Tongue (tissue), 1 donor: ENCODE measurements at regions not wholly inside any gene's neighbourhood (a gene's known extent, or its start where the extent isn't known, plus 50 kb on each side); places are given as distances from the start of the nearest gene placed in this dataset.
A peak's percentile ranks its signal among the peaks of the same experiment; 100 is the strongest.

Source experiments
- DNase-seq: peaks from one replicate; pipeline ENCODE4 v3.0.0-alpha.2; 2015

DNA sequence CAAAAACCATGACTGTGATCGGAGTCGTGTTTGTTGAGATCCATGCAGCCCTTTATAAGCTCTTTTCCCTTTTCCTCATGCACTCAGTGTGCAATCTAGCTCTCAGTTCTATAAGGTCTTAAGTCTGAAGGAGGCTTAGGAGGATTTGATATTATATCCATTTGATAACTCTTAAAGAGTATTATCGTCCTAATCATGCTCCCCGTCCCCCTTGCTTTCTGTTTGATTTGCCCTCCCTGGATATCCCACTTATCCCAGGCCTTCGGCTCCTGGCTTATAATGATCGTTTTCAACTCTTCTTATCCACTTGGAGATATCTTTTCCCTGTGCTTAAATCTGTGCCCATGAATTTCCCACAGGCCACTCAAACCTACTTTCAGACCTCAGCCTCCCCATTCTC lies 1917.7 kb upstream of the PIK3C3 start:
- no peak for DNase-seq

DNA sequence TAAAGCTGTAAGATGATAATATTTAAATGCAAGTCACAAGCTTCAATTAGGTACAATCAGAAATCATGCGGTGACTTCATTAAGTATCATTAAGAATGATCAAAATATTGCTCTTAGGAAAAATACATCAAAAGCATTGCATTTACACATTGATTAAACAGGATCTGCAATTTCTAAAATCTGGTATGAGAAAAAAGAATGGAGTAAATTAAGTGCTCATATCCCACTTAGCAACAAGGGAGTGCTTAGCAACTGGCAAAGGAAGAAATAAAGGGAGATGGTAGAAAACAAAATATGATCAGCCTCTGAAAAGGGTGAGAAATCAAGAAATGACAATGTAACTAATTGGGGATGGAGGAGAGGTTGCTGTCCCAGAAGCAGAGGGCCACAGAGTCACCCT lies 1918.2 kb upstream of the PIK3C3 start:
- no peak for DNase-seq

DNA sequence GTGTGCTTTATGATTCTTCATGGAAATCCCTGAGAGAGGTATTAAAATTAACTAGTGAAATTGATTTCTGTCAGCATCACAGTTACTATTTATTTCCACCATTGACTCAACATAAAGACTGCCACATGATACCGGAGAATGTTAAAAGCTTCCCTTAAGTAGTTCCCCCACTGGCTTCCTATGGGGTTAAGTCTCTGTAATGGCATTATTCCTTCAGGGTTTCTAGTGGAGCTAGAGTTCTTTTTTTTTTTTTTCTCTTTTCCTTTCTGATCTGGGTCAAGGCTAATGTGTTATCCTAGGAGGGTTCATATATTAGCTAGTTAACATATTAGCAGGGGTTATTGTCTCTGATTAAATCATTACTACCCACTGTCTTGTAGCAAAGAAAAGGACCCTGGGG lies 1919.1 kb upstream of the PIK3C3 start:
- no peak for DNase-seq

DNA sequence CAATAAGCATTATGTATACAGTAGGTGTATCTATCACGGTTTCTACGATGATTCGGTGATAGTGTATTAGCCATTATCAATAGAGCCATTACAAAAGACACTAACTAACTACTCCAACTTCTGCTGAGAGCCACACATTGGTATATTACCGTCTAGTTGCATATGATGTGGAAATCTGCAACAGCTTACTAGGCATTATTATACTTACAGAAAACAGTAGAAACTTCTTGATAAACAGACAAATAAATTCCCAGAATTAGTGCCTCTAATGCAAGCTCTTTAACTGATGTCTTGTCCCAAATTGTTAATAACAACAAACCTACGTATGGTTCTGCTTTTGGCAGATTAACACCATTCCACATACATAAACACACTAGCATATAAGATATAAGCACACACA lies 1923.0 kb upstream of the PIK3C3 start:
- no peak for DNase-seq

DNA sequence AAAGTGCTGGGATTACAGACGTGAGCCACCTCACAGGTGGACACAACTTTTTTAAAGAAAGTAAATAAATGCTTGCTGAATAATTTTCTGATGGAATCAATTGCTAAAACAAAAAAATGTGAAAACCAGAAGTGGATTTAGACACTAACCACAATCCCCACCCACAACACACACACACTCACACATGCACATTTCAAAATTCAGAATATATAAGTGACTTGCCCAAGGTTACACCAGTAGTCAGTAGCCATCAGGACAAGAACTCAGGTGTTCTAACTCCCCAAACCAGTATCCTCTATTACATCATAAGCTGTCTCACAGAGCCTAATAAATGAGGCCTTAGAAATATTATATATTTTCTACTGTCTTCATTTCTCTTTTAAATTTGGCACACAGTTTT lies 1923.6 kb upstream of the PIK3C3 start:
- DNase-seq = no peak

DNA sequence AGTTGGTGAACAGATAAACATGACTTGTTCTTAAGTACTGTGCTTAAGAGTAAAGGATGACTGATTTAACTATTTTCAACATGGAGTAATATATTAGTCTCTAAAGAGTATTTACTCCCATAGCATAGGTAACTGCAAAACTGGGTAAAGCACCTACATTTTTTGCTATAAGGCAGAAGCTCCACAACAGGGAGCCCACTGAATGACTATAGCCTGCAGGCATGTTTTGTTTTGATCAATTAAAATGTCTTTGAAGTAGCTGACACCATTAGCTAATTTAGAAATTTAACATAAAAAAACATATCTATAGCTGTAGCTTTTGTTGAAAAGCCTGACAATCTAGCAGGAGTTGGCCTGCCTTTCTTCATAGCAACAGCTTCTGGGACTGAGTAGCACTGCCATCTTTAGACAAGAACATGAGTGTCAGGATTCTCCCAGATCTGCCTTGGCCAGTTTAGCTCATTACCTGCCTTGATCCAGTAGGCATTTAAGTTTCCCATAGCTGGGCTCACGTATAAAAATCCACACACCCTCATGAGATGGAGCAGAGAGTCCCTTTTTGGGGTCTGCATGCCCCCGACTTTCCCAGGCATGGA lies 1935.1 kb upstream of the PIK3C3 start:
- no peak for DNase-seq

DNA sequence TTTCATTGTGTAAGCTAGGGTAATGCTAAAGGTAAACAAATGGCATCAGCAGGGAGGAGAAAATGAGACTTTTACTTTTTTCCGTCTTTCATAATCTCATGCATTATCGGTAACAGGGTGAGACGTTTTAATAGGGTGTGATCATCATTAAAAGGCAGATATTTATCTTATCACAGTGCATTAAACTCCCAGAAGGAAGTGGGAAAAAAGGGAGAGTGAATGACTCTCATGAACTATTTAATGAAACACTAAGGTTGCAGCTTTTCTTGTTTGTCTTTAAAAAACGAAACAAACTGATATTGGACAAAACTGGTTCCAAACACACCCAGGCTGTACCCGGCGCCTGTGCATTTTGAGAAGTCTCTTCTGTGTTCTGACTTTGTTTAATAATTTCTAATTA lies 1936.8 kb upstream of the PIK3C3 start:
- DNase-seq = no peak

DNA sequence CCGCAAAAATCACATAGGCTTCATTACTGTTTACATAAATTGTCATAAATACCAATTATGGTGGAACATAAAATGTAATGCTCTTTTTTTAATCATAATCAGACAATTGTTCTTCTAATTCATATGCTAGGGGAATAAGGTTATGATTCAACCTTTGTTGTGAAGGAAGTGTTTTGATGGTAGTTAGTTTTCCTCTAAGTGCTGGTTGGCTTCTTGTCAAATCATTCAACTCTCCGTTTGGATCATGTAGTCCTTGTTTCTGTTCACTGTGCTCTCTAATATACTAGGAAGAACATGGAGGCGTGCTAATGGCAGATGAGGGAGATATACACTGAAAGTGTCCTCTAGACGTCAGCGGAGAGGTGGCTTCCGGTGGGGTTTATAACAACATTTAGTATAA lies 1938.0 kb upstream of the PIK3C3 start:
- DNase-seq = no peak

DNA sequence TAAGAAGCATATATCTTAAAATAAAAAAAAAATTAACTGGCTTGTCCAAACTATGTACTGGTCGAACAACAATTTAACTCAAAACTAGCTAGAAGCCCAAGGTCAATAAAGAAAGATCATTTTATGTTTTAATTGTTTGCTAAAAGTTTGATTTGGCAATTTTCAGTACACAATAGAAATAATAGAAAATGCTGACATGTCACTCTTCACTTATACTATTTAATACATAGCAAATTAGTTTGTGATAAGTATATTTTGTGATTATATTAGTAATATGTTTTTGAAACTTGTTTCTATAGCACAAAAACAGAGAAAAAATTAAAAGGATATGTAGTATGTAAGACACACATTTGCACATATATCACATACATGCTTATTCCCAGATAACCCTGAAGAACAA lies 1938.6 kb upstream of the PIK3C3 start:
- DNase-seq = no peak

DNA sequence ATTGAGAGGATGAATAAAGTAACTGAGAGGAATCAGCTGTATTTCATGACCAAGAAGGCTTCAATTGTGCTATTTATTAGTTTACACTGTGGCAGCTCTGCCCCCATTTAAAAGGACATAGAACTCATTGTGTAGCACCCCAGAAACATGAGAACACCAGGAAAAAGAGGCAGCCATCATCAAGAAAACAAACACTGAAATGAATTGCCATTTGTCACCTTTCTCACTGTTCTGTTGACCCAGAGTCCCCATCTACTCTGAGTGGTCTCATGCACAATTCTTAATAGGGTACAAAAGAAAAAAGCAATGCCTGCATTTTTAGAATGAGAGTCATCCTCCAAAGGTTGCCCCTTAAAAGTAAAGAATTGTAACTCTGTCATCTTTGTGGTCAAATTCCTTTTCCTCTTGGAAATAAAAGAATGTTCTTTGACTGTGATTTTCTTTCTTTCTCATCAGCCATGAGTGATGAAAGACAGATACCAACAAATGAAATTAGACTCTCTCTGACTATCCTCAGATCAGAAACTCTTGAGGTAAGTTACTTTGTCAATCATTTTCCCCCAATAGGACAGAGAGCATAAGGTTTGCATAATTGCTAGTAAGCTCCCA lies 1941.9 kb upstream of the PIK3C3 start:
- DNase-seq = no peak

DNA sequence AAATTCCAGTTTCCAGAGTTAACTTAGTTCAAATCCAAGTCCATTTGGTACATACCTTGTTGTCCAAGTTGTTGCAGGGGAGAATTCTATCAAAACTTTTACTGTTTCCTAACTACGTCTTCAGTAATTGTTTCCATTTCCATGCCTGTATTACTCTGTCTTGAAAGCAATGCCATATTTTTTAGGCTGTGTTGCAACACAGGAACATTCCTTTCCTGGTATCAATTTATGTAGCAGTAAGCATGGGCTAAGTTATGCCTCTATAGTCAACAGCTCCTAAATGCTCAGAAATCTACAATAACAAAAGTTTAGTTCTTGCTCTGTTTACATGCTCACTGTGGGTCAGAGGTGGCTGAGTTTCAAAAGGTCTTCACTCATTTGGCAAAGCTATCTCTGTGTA lies 1943.8 kb upstream of the PIK3C3 start:
- DNase-seq = no peak

DNA sequence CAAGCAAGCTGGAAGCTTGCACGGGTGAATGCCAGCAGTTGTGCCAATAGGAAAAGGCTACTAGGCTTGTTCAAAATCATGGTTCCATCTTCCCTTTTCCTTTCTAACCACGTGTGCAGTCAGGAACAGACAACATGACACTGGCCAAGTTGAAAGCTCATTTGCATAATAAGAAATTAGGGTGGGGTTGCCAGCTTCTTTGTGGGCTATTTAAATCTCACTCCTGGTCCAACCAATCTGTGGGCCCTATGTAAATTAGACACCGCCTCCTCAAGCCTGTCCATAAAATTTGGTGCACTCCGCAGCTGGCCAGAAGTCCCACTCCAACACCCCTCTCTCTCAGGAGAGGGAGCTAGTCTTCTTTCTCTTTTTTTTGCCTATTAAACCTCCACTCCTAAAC lies 1948.4 kb upstream of the PIK3C3 start:
- DNase-seq = peak; percentile 28

DNA sequence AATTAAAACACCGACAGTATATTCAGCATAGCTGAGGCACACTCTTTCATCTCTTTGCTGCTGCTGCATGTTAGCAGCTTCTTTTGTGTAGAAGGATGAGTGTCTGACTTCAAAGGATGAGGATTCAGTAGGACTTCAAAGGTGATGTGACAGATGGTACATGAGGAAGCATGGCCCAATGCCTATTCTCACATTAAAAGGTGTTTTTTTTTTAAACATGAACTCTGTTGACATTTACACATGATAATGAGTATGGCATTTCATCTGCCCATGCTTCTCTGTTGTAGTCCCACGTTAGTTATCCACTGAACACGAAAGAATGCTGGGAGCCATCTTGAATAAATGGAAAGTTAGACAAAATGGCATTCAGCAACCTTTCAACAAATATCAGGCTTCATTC lies 1950.8 kb upstream of the PIK3C3 start:
- no peak for DNase-seq

DNA sequence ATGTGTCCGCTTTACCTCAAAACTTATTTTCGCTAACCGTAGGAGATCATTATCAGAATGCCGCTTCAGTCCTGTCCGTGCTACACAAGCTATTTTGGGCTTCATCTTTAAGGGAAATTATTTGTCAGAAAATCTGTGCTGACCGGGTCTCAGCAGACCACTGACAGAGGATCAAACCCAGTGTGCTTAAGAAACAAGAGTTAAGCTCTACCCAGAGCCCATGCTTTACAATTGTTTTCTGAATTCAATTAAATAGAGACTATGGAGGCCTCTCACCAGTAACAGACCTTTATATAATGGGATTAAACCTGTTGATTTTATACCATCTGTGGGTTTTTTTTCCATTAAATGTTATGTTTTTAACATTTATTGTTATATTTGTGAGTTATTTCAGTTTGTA lies 1956.7 kb upstream of the PIK3C3 start:
- DNase-seq = no peak

DNA sequence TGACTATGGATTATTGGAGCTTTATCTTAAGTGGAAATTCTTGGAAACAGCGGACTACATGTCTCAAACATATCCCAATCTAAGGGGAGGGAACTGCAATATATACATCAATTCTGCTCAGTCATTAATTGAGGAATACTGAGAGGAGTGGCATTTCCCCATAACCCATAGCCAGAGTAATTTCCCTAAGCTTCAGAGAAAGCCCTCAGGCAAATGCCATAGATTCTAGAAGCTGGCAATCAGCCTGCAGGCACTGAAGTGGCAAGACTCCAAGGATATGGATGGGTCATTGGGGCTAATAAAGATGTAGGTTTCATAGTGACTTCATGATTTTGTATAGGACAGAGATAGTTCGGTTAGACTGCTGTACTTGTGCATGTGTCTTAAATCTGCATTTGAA lies 1960.5 kb upstream of the PIK3C3 start:
- DNase-seq = no peak

DNA sequence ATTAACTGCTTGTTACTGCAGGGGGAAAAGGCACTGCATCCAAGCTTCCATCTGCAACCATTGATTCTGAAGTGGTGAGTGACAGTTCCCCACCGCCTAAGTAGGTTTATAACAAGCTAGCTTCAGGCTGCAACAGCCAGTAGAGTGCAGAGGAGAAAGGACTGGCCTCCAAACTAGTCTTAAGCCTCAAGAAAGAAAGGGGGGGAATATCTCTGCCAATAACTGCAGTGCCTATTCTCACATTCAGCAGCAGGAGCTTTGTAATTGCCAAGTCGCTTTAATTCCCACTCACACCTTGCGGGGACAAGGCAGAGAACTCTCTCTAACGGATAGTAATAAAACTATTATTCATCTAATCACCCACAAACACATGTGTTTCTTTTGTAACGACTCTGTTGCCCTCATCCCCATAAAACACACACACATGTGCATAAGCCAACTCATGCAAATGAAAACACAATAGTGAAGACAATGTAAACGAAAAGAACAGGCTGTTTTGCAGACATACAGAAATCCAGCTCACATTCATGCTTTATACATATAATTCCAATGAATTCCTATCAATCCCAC lies 1963.3 kb upstream of the PIK3C3 start:
- no peak for DNase-seq

DNA sequence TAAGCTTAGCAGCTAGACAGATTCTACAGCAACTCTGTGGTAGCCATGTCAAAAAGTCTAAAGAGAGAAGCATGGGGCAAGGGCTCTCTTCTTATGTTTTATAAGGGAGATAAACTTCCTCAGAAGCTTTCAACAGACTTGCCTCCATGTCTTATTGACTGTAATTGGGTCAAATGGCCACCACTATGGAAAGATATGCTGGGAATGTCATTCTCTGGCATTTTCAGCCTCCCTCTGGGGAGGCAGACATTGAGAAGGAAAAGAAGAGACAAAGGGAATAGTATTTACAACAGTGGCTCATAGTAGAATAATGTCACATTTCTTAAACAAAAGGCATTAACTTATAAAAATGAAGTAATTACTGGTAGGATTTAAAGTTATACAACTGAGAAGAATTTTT lies 1964.5 kb upstream of the PIK3C3 start:
- DNase-seq = no peak

DNA sequence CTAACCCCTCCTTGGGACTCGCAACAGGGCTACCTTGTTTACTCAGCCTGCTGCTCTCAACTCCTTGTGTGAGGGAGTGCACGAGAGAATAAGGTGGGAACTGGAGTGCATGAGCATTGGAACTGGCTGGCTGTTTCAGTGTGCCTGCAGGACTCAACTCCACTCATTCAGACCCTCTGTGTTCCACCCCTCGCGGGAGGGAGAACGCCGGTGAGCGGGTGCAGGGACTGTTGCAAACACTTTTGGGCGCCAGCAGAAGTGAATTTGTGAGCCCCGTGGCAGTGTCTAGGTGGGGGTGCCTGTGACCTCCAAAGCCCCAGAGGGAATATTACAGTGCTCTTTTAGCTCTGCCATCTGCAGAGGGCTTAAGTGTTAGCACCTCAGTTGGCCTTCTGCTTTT lies 1978.3 kb upstream of the PIK3C3 start:
- no peak for DNase-seq

DNA sequence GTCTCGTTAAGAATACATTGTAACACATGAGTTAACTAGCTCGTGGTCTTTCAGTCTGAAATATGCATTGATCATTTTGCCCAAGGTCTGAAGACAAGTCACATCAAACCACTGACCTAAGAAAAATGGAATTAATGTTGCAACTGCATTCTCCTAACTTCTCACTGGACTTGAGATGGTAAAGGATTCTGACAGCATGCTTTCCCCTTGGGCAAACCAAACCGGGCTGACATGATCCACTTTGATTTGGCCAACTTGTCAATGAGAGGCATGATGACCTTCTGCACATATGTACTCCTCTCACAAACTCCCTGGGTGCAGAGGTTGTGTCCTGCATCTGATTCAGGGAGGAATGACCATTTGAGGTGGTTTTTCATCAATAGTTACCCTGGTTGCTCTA lies 1982.5 kb upstream of the PIK3C3 start:
- DNase-seq = no peak

DNA sequence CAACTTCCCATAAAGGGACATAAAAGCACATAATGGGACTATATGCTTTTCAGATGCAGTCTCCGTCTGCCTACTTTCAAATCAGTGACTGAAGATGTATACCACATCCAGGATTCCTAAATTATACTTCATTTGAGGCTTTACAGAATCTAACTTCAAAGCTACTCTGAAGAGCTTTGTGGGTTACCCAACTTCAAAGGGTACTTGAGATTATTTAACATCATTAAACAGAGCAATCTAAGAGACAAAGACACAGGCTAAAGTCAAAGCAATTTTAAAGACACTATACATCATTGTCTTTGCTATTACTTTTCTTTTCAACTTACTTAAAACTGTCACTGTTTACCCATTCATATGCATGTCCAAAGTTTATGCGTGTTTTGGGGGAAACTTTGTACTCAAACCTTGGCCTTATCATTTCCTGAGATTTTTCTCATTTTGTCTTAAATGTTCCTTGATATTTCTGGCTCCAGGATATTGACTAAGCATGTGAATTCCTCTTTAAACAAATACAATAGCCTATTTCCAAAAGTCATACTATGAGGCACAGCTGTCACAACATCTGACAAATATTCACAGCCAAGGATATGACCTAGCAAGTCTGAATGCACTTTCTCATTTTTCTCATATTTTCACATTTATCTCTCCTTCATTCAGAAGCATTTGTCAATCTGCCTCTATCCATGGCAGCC lies 1985.1 kb upstream of the PIK3C3 start:
- DNase-seq = no peak

DNA sequence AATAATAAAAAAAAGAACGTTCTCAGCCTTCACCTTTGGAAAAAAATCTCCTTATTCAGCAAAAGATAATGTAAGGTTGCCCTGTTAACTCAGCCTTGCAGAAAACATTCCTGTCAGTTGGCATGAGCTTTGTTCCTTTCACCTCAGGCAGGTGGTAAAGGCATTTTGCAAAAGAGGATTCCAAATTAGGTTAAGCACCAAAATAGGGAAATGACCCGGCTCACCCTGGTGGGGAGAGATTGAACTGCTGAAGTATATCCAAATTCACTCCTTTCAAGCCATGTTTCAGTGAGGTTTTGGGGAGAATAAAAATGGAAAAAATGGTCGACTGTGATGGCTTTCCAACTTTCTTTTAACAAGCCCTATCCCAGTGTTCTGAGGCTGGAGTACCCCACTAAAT lies 1988.8 kb upstream of the PIK3C3 start:
- no peak for DNase-seq

DNA sequence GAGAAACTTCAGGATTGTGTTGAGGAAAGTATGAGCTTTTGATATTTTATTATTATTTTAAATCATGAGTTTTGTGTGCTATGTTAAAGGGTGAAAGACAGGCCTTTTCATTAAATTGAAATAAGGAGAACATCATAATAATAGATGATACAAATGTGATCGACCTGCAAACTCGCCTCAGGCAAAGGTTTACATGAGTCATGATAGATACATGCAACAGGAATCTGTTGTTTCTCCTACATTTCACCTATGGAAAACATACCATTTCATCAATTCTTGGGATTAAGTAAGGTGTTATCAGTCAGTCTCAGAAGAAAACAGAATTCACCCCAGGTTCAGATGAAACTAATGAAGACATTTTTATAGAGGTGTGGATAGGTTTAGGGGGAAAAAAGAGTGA lies 1992.5 kb upstream of the PIK3C3 start:
- DNase-seq = no peak

DNA sequence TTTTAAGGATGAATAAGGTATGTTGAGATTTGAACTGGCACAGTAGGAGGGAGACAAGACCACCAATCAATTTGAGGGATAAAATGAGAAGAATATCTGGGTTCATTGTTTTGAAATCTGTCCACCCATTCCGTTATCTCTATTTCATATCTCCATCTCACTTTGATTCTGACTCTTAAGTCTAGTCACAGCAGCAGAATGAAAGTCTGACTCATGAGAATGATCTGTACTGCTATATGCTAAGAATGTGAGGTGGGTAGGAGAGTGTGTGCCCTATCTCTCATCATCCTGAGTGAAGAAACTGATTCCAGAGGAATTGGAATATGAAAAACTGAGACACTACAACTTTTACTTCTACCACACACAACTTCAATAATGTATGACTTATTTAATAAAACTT lies 1994.5 kb upstream of the PIK3C3 start:
- no peak for DNase-seq

DNA sequence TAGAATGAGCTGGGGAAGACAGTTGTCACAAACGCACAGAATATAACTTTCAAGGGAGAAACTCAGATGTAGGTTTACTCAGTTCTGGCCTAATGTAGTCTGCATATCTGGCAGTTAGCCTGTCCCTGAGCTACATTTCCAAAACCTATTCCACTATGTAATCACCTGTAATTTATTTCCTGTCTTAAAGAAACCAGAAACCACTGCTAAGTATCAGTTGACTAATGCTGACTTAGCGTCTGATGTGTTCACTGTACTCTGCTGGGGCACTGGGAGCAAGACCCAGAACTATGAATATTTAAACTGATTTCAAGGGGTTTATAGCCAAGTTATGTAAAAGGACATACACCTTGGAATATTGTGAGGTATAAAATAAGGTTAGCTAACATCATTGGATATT lies 1995.2 kb upstream of the PIK3C3 start:
- peak; percentile 5 for DNase-seq
